Suppressor macrophage (primary cell): ENCODE measurements at regions not wholly inside any gene's neighbourhood (a gene's known extent, or its start where the extent isn't known, plus 50 kb on each side); places are given as distances from the start of the nearest gene placed in this dataset.
"Not testable (repeated sequence)": the region's sequence is repeated elsewhere in the genome, so short reads cannot be mapped to it uniquely, and the experiment has no call there.

Source experiments
- DNase-seq, 4 experiments: peaks; one replicate each; pipeline ENCODE4 v3.0.0-alpha.2; 2020 to 2022

GRCh38 chr2:172288603-172289002, 138.8 kb upstream of the ITGA6 start:
- DNase-seq, result no peak

GRCh38 chr2:172293952-172294351, 133.4 kb upstream of the ITGA6 start:
- DNase-seq, result peak; percentile 70 to 90 (median 78)

- DNase-seq, result no peak
These were observed 132.4 kb upstream of the ITGA6 start for GRCh38 chr2:172294983-172295382.

- no peak for DNase-seq
These were observed 131.7 kb upstream of the ITGA6 start for GRCh38 chr2:172295677-172296076.

- DNase-seq, result no peak
These were observed 130.9 kb upstream of the ITGA6 start for GRCh38 chr2:172296267-172297046.

GRCh38 chr2:172297531-172297930, 129.9 kb upstream of the ITGA6 start:
- no peak for DNase-seq

GRCh38 chr2:172297950-172298349, 129.4 kb upstream of the ITGA6 start:
- no peak for DNase-seq

- DNase-seq, result peak in 3 of 4 experiments; percentile 16 to 49 (median 29)
These were observed 127.6 kb upstream of the ITGA6 start for GRCh38 chr2:172299741-172300140.

GRCh38 chr2:172300851-172301250, 126.5 kb upstream of the ITGA6 start:
- DNase-seq, result no peak

- no peak for DNase-seq
These were observed 122.3 kb upstream of the ITGA6 start for GRCh38 chr2:172305066-172305465.

- peak; percentile 15 to 48 (median 34) for DNase-seq
These were observed 119.6 kb upstream of the ITGA6 start for GRCh38 chr2:172307800-172308199.

GRCh38 chr2:172308253-172308935, 119.0 kb upstream of the ITGA6 start:
- no peak for DNase-seq

- no peak for DNase-seq
These were observed 115.5 kb upstream of the ITGA6 start for GRCh38 chr2:172311921-172312345.

GRCh38 chr2:172313715-172314341, 113.6 kb upstream of the ITGA6 start:
- no peak for DNase-seq

GRCh38 chr2:172315070-172315469, 112.3 kb upstream of the ITGA6 start:
- DNase-seq, result not testable (repeated sequence)

GRCh38 chr2:172322049-172322448, 105.3 kb upstream of the ITGA6 start:
- no peak for DNase-seq

GRCh38 chr2:172323256-172323655, 104.1 kb upstream of the ITGA6 start:
- DNase-seq, result no peak

GRCh38 chr2:172323861-172324597, 103.4 kb upstream of the ITGA6 start:
- DNase-seq, result no peak

- no peak for DNase-seq
These were observed 101.2 kb upstream of the ITGA6 start for GRCh38 chr2:172326211-172326509.

GRCh38 chr2:172328103-172328841, 99.1 kb upstream of the ITGA6 start:
- no peak for DNase-seq

- no peak for DNase-seq
These were observed 98.0 kb upstream of the ITGA6 start for GRCh38 chr2:172329416-172329773.
